ENCODE measurements at regions not wholly inside any gene's neighbourhood (a gene's known extent, or its start where the extent isn't known, plus 50 kb on each side); places are given as distances from the start of the nearest gene placed in this dataset.

DNA sequence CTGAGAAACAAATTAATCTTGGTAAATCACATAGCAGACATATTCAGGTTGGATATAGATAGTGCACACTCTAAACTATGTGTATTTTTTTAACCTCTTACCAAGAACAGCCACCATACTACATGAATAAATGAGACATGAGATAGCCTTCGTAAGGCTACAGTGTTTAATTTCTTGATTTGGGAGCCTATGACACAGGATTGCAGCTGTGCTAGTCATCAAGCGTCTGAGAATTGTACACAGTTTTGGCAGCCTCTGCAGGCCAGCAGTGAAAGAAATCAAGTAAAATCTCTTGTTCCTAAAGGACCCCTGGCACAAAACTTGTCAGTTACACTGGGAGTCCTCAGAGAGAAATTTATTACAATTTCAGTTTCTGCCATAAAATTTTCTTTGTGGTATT, 236.1 kb downstream of the C12orf50 start:
- no peaks in the 10 kb centered on the region for H3K4me1 ChIP-seq (ENCODE audit: insufficient read depth, low read length)
- H3K36me3 ChIP-seq (ENCODE audit: insufficient read depth, low read length), result no peaks in the 10 kb centered on the region
- no peak overlapping the region for H3K9ac ChIP-seq (ENCODE audit: low read depth, low read length)
- H3K9me3 ChIP-seq (ENCODE audit: control insufficient read depth, insufficient read depth, low read length), result no peaks in the 10 kb centered on the region

- H3K9me3 ChIP-seq (ENCODE audit: control insufficient read depth, insufficient read depth, low read length), result no peaks in the 10 kb centered on the region
- H3K4me1 ChIP-seq (ENCODE audit: insufficient read depth, low read length), result no peaks in the 10 kb centered on the region
- H3K9ac ChIP-seq (ENCODE audit: low read depth, low read length), result no peak overlapping the region
- H3K36me3 ChIP-seq (ENCODE audit: insufficient read depth, low read length), result no peaks in the 10 kb centered on the region
Observed at GRCh38 chr12:87784350-87784749, 244.9 kb downstream of the C12orf50 start.

- no peaks in the 10 kb centered on the region for H3K4me1 ChIP-seq (ENCODE audit: insufficient read depth, low read length)
- H3K36me3 ChIP-seq (ENCODE audit: insufficient read depth, low read length), result no peaks in the 10 kb centered on the region
- no peak overlapping the region for H3K9ac ChIP-seq (ENCODE audit: low read depth, low read length)
Observed at GRCh38 chr12:87783467-87783866, 245.7 kb downstream of the C12orf50 start.

DNA sequence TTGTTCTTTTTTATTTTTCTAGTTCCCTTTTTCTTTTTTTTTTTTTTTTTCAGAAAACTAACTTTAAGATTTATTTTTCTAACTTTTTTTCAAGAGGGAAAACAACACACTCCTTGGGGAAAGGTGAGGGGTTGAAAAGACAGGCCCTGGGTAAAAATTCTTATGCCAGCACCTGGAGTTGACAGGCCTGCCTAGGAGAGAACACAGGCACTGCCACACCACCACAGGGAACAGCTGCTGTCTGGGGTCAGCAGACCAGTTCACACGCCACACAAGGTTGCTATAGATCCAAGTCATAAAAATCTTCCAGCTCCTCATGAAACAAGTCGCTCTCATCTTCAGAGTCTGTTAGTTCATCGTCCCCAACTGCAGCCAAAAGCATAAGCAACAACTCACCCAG, 246.4 kb downstream of the C12orf50 start:
- Histone ChIP-seq H3K4me1 (ENCODE audit: insufficient read depth, low read length) (no peaks in the 10 kb centered on the region), H3K9ac (ENCODE audit: low read depth, low read length) (no peak overlapping the region), H3K36me3 (ENCODE audit: insufficient read depth, low read length) (no peaks in the 10 kb centered on the region), H3K9me3 (ENCODE audit: control insufficient read depth, insufficient read depth, low read length) (no peaks in the 10 kb centered on the region)

More at GRCh38 chr12:87783467-87783866, 245.7 kb downstream of the C12orf50 start:
- H3K9me3 ChIP-seq (ENCODE audit: control insufficient read depth, insufficient read depth, low read length), result no peaks in the 10 kb centered on the region

DNA sequence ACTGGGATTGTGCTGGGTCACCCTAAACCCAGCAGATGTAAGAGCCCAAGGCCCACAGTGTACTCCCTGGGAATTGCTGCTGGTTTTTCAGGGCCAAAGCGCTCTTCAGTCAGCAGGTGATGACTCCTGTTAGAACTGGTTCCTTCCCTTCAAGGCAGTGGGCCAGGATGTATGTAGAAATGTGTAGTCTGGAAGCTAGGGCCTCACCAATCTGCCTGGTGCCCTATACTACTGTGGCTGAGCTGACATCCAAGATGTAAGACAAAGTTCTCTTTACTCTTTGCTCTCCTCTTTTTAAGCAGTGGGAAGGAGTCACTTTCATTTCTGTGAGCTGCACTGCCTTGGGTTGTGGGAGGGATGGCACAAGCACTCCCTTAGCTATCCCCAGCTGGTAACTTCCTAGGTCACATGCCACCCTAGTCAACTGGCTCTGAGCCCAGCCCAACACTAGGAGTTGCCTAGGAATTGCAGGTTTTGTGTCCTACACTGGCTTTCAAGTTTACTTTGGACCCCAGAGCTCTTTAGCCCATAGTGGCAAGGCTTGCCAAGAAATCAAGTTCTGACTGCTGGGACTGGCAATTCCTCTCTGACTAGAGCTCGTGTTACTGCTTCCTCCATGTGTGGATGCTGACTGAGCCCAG, 249.2 kb downstream of the C12orf50 start:
- H3K9me3 ChIP-seq (ENCODE audit: control insufficient read depth, insufficient read depth, low read length), result no peaks in the 10 kb centered on the region
- no peak overlapping the region for H3K9ac ChIP-seq (ENCODE audit: low read depth, low read length)
- no peaks in the 10 kb centered on the region for H3K4me1 ChIP-seq (ENCODE audit: insufficient read depth, low read length)
- no peaks in the 10 kb centered on the region for H3K36me3 ChIP-seq (ENCODE audit: insufficient read depth, low read length)

GRCh38 chr12:87779016-87779415, 250.2 kb downstream of the C12orf50 start:
- Histone ChIP-seq H3K9me3 (ENCODE audit: control insufficient read depth, insufficient read depth, low read length) (no peaks in the 10 kb centered on the region), H3K4me1 (ENCODE audit: insufficient read depth, low read length) (no peaks in the 10 kb centered on the region), H3K9ac (ENCODE audit: low read depth, low read length) (no peak overlapping the region), H3K36me3 (ENCODE audit: insufficient read depth, low read length) (no peaks in the 10 kb centered on the region)

DNA sequence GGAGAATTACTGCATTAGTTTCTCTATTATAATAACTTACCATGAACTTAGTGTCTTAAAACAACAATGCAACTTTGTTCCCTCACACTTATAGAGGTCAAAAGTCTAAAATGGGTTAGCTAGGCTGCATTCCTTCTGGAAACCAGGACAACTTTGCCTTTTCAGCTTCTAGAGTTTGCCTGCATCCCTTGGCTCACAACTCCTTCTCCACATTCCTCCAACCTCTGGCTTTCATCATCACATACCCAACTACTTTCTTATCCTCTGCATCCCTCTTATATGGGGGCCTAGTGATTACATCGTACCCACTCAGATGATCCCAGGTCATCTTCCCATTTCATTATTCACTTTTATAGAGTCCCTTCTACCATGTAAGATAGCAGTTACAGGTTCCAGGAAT, 251.1 kb downstream of the C12orf50 start:
- no peak overlapping the region for H3K9ac ChIP-seq (ENCODE audit: low read depth, low read length)
- H3K9me3 ChIP-seq (ENCODE audit: control insufficient read depth, insufficient read depth, low read length), result no peaks in the 10 kb centered on the region
- no peaks in the 10 kb centered on the region for H3K4me1 ChIP-seq (ENCODE audit: insufficient read depth, low read length)
- H3K36me3 ChIP-seq (ENCODE audit: insufficient read depth, low read length), result no peaks in the 10 kb centered on the region

GRCh38 chr12:87775784-87776183, 253.4 kb downstream of the C12orf50 start:
- no peaks in the 10 kb centered on the region for H3K4me1 ChIP-seq (ENCODE audit: insufficient read depth, low read length)
- no peaks in the 10 kb centered on the region for H3K9me3 ChIP-seq (ENCODE audit: control insufficient read depth, insufficient read depth, low read length)
- no peaks in the 10 kb centered on the region for H3K36me3 ChIP-seq (ENCODE audit: insufficient read depth, low read length)
- H3K9ac ChIP-seq (ENCODE audit: low read depth, low read length), result no peak overlapping the region

DNA sequence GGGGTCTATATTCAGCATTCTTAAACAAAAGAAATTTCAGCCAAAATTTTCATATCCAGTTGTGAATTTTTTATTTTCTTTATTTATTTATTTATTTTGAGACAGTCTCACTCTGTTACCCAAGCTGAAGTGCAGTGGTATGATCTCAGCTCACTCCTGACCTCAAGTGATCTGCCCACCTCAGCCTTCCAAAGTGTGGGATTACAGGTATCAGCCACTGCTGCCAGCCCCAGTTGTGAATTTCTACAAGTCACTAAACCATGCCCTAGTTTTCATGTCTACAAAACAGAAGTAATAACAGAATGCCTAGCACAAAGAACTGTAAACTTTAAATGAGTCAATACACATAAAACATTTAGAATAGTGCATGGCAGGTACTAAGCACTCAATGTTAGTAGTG, 254.2 kb downstream of the C12orf50 start:
- Histone ChIP-seq H3K4me1 (ENCODE audit: insufficient read depth, low read length) (no peaks in the 10 kb centered on the region), H3K36me3 (ENCODE audit: insufficient read depth, low read length) (no peaks in the 10 kb centered on the region), H3K9me3 (ENCODE audit: control insufficient read depth, insufficient read depth, low read length) (no peaks in the 10 kb centered on the region), H3K9ac (ENCODE audit: low read depth, low read length) (no peak overlapping the region)

DNA sequence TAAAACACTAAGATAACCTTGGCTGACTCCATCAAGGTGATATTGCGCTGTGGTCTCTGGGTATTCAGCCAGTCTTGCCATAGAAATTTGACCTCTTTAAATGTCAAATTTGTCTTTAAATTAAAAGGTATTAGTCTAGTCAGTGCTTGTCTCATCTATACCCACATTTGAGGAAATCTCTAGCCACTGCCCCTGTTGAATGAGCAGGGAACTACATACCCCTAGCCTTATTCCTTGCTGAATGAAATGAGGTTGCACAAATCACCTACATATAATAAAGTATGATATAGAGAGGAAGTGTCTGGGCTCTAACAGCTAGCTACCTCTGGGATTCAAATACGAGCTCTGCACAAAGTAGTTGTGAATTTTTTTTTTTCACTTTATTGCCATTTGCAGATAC, 256.8 kb downstream of the C12orf50 start:
- Histone ChIP-seq H3K9me3 (ENCODE audit: control insufficient read depth, insufficient read depth, low read length) (no peaks in the 10 kb centered on the region), H3K36me3 (ENCODE audit: insufficient read depth, low read length) (no peaks in the 10 kb centered on the region), H3K9ac (ENCODE audit: low read depth, low read length) (no peak overlapping the region), H3K4me1 (ENCODE audit: insufficient read depth, low read length) (no peaks in the 10 kb centered on the region)

DNA sequence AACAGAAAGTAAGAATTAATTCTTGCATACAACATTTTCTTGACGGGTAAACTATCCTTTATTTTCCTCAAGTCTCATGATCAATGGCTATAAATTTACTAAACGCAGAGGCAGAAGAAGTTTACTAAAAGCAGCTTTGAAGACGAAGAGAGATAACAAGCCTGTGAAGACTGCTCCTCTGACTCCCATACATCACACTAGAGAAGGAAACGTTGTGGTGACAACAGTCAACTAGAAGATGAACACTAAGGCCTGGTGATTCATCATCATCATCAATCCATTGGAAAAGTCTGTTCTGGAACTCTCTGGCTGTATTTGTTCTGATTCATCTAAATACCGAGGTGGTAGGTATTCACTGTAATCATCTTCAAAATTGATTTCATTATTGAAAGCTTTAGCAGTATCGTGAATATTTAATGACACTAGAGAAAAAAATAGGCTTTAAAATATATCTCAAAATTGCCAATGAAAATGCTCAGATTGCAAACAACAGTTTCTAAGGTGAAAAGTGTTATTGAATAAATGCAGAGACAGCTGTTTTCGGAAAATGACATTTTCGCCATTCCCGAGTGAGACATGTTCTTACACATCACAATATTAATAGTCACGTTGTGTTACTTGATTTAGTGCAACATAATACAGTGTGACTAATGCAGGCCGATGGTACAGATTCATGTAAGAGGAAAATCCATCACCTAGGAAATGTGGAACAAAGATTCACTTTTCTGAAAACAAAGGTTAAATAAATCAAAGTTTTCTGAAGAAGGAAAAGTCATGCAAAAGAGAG, 260.5 kb downstream of the C12orf50 start:
- Histone ChIP-seq H3K4me1 (ENCODE audit: insufficient read depth, low read length) (no peaks in the 10 kb centered on the region), H3K9ac (ENCODE audit: low read depth, low read length) (no peak overlapping the region), H3K9me3 (ENCODE audit: control insufficient read depth, insufficient read depth, low read length) (no peaks in the 10 kb centered on the region), H3K36me3 (ENCODE audit: insufficient read depth, low read length) (no peaks in the 10 kb centered on the region)

- Histone ChIP-seq H3K4me1 (ENCODE audit: insufficient read depth, low read length) (no peaks in the 10 kb centered on the region), H3K36me3 (ENCODE audit: insufficient read depth, low read length) (no peaks in the 10 kb centered on the region), H3K9ac (ENCODE audit: low read depth, low read length) (no peak overlapping the region), H3K9me3 (ENCODE audit: control insufficient read depth, insufficient read depth, low read length) (no peaks in the 10 kb centered on the region)
Observed at GRCh38 chr12:87766044-87766443, 263.2 kb downstream of the C12orf50 start.

DNA sequence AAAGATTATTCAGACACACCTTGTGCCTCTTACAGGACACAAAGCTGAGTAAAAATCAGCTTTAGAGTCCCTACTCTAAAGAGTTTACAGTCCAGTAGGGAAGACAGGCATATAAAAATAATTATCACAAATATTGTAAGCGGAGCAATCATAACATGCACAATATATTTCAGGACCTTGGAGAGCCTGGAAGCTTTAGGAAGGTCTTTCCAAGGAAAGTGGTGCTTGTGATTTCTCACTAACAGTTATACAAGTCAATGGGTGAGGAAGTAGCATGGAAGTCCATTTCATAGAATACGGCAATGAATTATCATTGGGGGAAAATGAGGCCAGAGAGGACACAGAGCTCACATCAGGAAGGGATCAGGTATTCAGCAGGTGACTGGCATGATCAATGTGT, 268.3 kb downstream of the C12orf50 start:
- Histone ChIP-seq H3K36me3 (ENCODE audit: insufficient read depth, low read length) (no peaks in the 10 kb centered on the region), H3K4me1 (ENCODE audit: insufficient read depth, low read length) (no peaks in the 10 kb centered on the region), H3K9me3 (ENCODE audit: control insufficient read depth, insufficient read depth, low read length) (no peaks in the 10 kb centered on the region), H3K9ac (ENCODE audit: low read depth, low read length) (no peak overlapping the region)

GRCh38 chr12:87758271-87758670, 270.9 kb downstream of the C12orf50 start:
- Histone ChIP-seq H3K9me3 (ENCODE audit: control insufficient read depth, insufficient read depth, low read length) (no peaks in the 10 kb centered on the region), H3K4me1 (ENCODE audit: insufficient read depth, low read length) (no peaks in the 10 kb centered on the region), H3K9ac (ENCODE audit: low read depth, low read length) (no peak overlapping the region), H3K36me3 (ENCODE audit: insufficient read depth, low read length) (no peaks in the 10 kb centered on the region)

DNA sequence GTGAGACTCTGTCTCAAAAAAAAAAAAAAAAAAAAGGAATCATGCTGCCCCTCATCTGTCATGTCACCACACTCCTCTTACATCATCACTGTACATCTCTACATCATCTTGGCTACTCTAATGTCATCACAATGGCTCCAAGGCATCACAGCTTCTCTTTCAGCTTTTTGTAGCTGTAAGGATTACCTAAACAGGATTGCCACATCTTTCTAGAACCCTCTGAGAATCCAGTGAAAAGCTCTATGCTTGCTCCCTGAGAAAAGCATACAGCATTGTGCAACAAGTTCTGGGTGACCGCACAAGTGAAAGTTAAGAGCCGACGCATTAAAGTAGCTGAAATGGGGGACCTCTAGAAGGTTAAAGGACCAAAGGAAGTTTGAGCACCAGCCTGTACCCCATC, 272.5 kb downstream of the C12orf50 start:
- no peak overlapping the region for H3K9ac ChIP-seq (ENCODE audit: low read depth, low read length)
- no peaks in the 10 kb centered on the region for H3K4me1 ChIP-seq (ENCODE audit: insufficient read depth, low read length)
- no peaks in the 10 kb centered on the region for H3K36me3 ChIP-seq (ENCODE audit: insufficient read depth, low read length)
- no peaks in the 10 kb centered on the region for H3K9me3 ChIP-seq (ENCODE audit: control insufficient read depth, insufficient read depth, low read length)

All from ES-I3 (cell line).